ENCODE measurements at regions not wholly inside any gene's neighbourhood (a gene's known extent, or its start where the extent isn't known, plus 50 kb on each side); places are given as distances from the start of the nearest gene placed in this dataset.

GRCh38 chr21:35824136-35824535, 236.2 kb downstream of the SETD4 start:
- no peak for TF ChIP-seq CTCF (IDR thresholded peaks at IDR 0.05; ENCODE audit: low read length)
- no peak for TF ChIP-seq EZH2phosphoT487 (IDR thresholded peaks at IDR 0.05; ENCODE audit: low read length)
